ENCODE measurements at regions not wholly inside any gene's neighbourhood (a gene's known extent, or its start where the extent isn't known, plus 50 kb on each side); places are given as distances from the start of the nearest gene placed in this dataset.
"Not testable (repeated sequence)": the region's sequence is repeated elsewhere in the genome, so short reads cannot be mapped to it uniquely, and the experiment has no call there.

- H3K36me3 Mint-ChIP-seq (ENCODE audit: low read depth): no peaks in the 10 kb centered on the region
- H3K27me3 Mint-ChIP-seq: no peaks in the 10 kb centered on the region
- no peaks in the 10 kb centered on the region for H3K4me1 Mint-ChIP-seq (ENCODE audit: low read depth)
- no peak overlapping the region for H3K4me3 Mint-ChIP-seq
- H3K9me3 Mint-ChIP-seq: peaks cover 17% of the 10 kb centered on the region
- DNase-seq: no peak
- no peak overlapping the region for H3K27ac Mint-ChIP-seq
These were observed 1921.9 kb upstream of the LRRTM1 start for GRCh38 chr2:82226441-82226840.

GRCh38 chr2:82224301-82224940 is 1919.9 kb upstream of the LRRTM1 start:
- Mint-ChIP-seq H3K36me3 (ENCODE audit: low read depth) (no peaks in the 10 kb centered on the region), H3K27me3 (no peaks in the 10 kb centered on the region), H3K27ac (no peak overlapping the region), H3K4me3 (no peak overlapping the region), H3K4me1 (ENCODE audit: low read depth) (no peaks in the 10 kb centered on the region), H3K9me3 (peaks cover 18% of the 10 kb centered on the region)
- no peak for DNase-seq

- Mint-ChIP-seq H3K4me3 (no peak overlapping the region), H3K27ac (no peak overlapping the region), H3K4me1 (ENCODE audit: low read depth) (no peaks in the 10 kb centered on the region), H3K36me3 (ENCODE audit: low read depth) (no peaks in the 10 kb centered on the region), H3K9me3 (peaks cover 24% of the 10 kb centered on the region), H3K27me3 (no peaks in the 10 kb centered on the region)
- DNase-seq: no peak
These were observed 1910.7 kb upstream of the LRRTM1 start for GRCh38 chr2:82215212-82215611.

GRCh38 chr2:82199493-82199852 is 1894.9 kb upstream of the LRRTM1 start:
- no peaks in the 10 kb centered on the region for H3K4me1 Mint-ChIP-seq (ENCODE audit: low read depth)
- no peak for DNase-seq
- H3K36me3 Mint-ChIP-seq (ENCODE audit: low read depth): no peaks in the 10 kb centered on the region
- H3K9me3 Mint-ChIP-seq: peaks cover 26% of the 10 kb centered on the region
- H3K27me3 Mint-ChIP-seq: no peaks in the 10 kb centered on the region
- H3K27ac Mint-ChIP-seq: no peak overlapping the region
- no peak overlapping the region for H3K4me3 Mint-ChIP-seq

GRCh38 chr2:82198809-82199492 is 1894.4 kb upstream of the LRRTM1 start:
- peaks cover 24% of the 10 kb centered on the region for H3K9me3 Mint-ChIP-seq
- H3K4me1 Mint-ChIP-seq (ENCODE audit: low read depth): no peaks in the 10 kb centered on the region
- H3K27ac Mint-ChIP-seq: no peak overlapping the region
- no peaks in the 10 kb centered on the region for H3K27me3 Mint-ChIP-seq
- no peak for DNase-seq
- H3K36me3 Mint-ChIP-seq (ENCODE audit: low read depth): no peaks in the 10 kb centered on the region
- H3K4me3 Mint-ChIP-seq: no peak overlapping the region

- H3K27ac Mint-ChIP-seq: no peak overlapping the region
- peaks cover 8% of the 10 kb centered on the region for H3K9me3 Mint-ChIP-seq
- H3K36me3 Mint-ChIP-seq (ENCODE audit: low read depth): no peaks in the 10 kb centered on the region
- H3K27me3 Mint-ChIP-seq: no peaks in the 10 kb centered on the region
- H3K4me3 Mint-ChIP-seq: no peak overlapping the region
- DNase-seq: no peak
- H3K4me1 Mint-ChIP-seq (ENCODE audit: low read depth): no peaks in the 10 kb centered on the region
These were observed 1877.7 kb upstream of the LRRTM1 start for GRCh38 chr2:82182270-82182669.

GRCh38 chr2:82175210-82175609 is 1870.7 kb upstream of the LRRTM1 start:
- H3K4me3 Mint-ChIP-seq; H3K4me1 Mint-ChIP-seq (ENCODE audit: low read depth); H3K36me3 Mint-ChIP-seq (ENCODE audit: low read depth); H3K27ac Mint-ChIP-seq; H3K27me3 Mint-ChIP-seq; DNase-seq: not testable (repeated sequence)
- H3K9me3 Mint-ChIP-seq: peaks cover 13% of the 10 kb centered on the region

- no peak for DNase-seq
- peaks cover 16% of the 10 kb centered on the region for H3K9me3 Mint-ChIP-seq
- no peaks in the 10 kb centered on the region for H3K4me1 Mint-ChIP-seq (ENCODE audit: low read depth)
- no peak overlapping the region for H3K4me3 Mint-ChIP-seq
- no peaks in the 10 kb centered on the region for H3K36me3 Mint-ChIP-seq (ENCODE audit: low read depth)
- H3K27me3 Mint-ChIP-seq: no peaks in the 10 kb centered on the region
- no peak overlapping the region for H3K27ac Mint-ChIP-seq
These were observed 1867.9 kb upstream of the LRRTM1 start for GRCh38 chr2:82172483-82172882.

GRCh38 chr2:82169379-82169778 is 1864.8 kb upstream of the LRRTM1 start:
- DNase-seq: no peak
- no peaks in the 10 kb centered on the region for H3K4me1 Mint-ChIP-seq (ENCODE audit: low read depth)
- peaks cover 10% of the 10 kb centered on the region for H3K9me3 Mint-ChIP-seq
- no peak overlapping the region for H3K4me3 Mint-ChIP-seq
- H3K27me3 Mint-ChIP-seq: no peaks in the 10 kb centered on the region
- H3K27ac Mint-ChIP-seq: no peak overlapping the region
- H3K36me3 Mint-ChIP-seq (ENCODE audit: low read depth): no peaks in the 10 kb centered on the region

GRCh38 chr2:82165377-82165776 is 1860.8 kb upstream of the LRRTM1 start:
- Mint-ChIP-seq H3K27ac (no peak overlapping the region), H3K4me1 (ENCODE audit: low read depth) (no peaks in the 10 kb centered on the region), H3K27me3 (no peaks in the 10 kb centered on the region), H3K4me3 (no peak overlapping the region), H3K36me3 (ENCODE audit: low read depth) (no peaks in the 10 kb centered on the region), H3K9me3 (peaks cover 13% of the 10 kb centered on the region)
- DNase-seq: no peak

- Mint-ChIP-seq H3K27me3 (no peaks in the 10 kb centered on the region), H3K4me3 (no peak overlapping the region), H3K27ac (no peak overlapping the region), H3K9me3 (peaks cover 14% of the 10 kb centered on the region), H3K4me1 (ENCODE audit: low read depth) (no peaks in the 10 kb centered on the region), H3K36me3 (ENCODE audit: low read depth) (no peaks in the 10 kb centered on the region)
- DNase-seq: no peak
These were observed 1853.6 kb upstream of the LRRTM1 start for GRCh38 chr2:82158150-82158549.

- Mint-ChIP-seq H3K4me3 (no peak overlapping the region), H3K27me3 (no peaks in the 10 kb centered on the region), H3K27ac (no peak overlapping the region), H3K9me3 (peaks cover 4% of the 10 kb centered on the region), H3K36me3 (ENCODE audit: low read depth) (no peaks in the 10 kb centered on the region), H3K4me1 (ENCODE audit: low read depth) (no peaks in the 10 kb centered on the region)
- DNase-seq: no peak
These were observed 1850.9 kb upstream of the LRRTM1 start for GRCh38 chr2:82155469-82155868.

GRCh38 chr2:82143343-82143742 is 1838.8 kb upstream of the LRRTM1 start:
- Mint-ChIP-seq H3K36me3 (ENCODE audit: low read depth) (no peaks in the 10 kb centered on the region), H3K27me3 (no peaks in the 10 kb centered on the region), H3K27ac (no peak overlapping the region), H3K9me3 (peaks cover 18% of the 10 kb centered on the region), H3K4me1 (ENCODE audit: low read depth) (no peaks in the 10 kb centered on the region), H3K4me3 (no peak overlapping the region)
- DNase-seq: no peak

- no peaks in the 10 kb centered on the region for H3K4me1 Mint-ChIP-seq (ENCODE audit: low read depth)
- no peak for DNase-seq
- H3K27me3 Mint-ChIP-seq: no peaks in the 10 kb centered on the region
- no peak overlapping the region for H3K4me3 Mint-ChIP-seq
- H3K27ac Mint-ChIP-seq: no peak overlapping the region
- H3K36me3 Mint-ChIP-seq (ENCODE audit: low read depth): no peaks in the 10 kb centered on the region
- H3K9me3 Mint-ChIP-seq: peaks cover 11% of the 10 kb centered on the region
These were observed 1835.5 kb upstream of the LRRTM1 start for GRCh38 chr2:82139979-82140611.

- DNase-seq: no peak
- Mint-ChIP-seq H3K27me3 (no peaks in the 10 kb centered on the region), H3K9me3 (peaks cover 11% of the 10 kb centered on the region), H3K27ac (no peak overlapping the region), H3K4me3 (no peak overlapping the region), H3K4me1 (ENCODE audit: low read depth) (no peaks in the 10 kb centered on the region), H3K36me3 (ENCODE audit: low read depth) (no peaks in the 10 kb centered on the region)
These were observed 1832.9 kb upstream of the LRRTM1 start for GRCh38 chr2:82137441-82137840.
